T47D (cell line): ENCODE measurements at regions not wholly inside any gene's neighbourhood (a gene's known extent, or its start where the extent isn't known, plus 50 kb on each side); places are given as distances from the start of the nearest gene placed in this dataset.
A peak's percentile ranks its signal among the peaks of the same experiment; 100 is the strongest.
"Not testable (repeated sequence)": the region's sequence is repeated elsewhere in the genome, so short reads cannot be mapped to it uniquely, and the experiment has no call there.

ENCODE experiments used
- DNase-seq, 2 experiments: peaks; one replicate each; pipeline versions ENCODE4 v3.0.0 to v3.0.0-alpha.2; 2011 to 2012; ENCODE audit warnings: low read depth in 1 of 2, low spot score in 1 of 2
- JUND ChIP-seq: IDR thresholded peaks from 2 replicates; pipeline ENCODE4 v1.6.1; 2012; ENCODE audit warnings: low read depth
- in situ Hi-C: cut with HindIII; loops from 2 replicates; pipeline ENCODE4 v1.10.0; 2016; ENCODE audit warnings: low sequenced_read_pairs, low pct_unique_long_range_greater_than_20kb

- in situ Hi-C loops: no loop called here
- TF ChIP-seq JUND: no peak
- DNase-seq: no peak
These were observed 155.9 kb upstream of the RBM19 start for GRCh38 chr12:114122016-114122415.

GRCh38 chr12:114119316-114119715 lies 153.2 kb upstream of the RBM19 start:
- in situ Hi-C loops: no loop called here
- TF ChIP-seq JUND: no peak
- DNase-seq: no peak

- in situ Hi-C loops: no loop called here
- TF ChIP-seq JUND: no peak
- DNase-seq: no peak
These were observed 130.3 kb upstream of the RBM19 start for GRCh38 chr12:114096461-114096860.

- TF ChIP-seq JUND: no peak
- in situ Hi-C loops: no loop called here
- DNase-seq: no peak
These were observed 127.4 kb upstream of the RBM19 start for GRCh38 chr12:114093520-114093919.

GRCh38 chr12:114092981-114093380 lies 126.9 kb upstream of the RBM19 start:
- TF ChIP-seq JUND: no peak
- in situ Hi-C loops: no loop called here
- no peak for DNase-seq

- no peak for DNase-seq
- no peak for TF ChIP-seq JUND
- in situ Hi-C loops: no loop called here
These were observed 124.1 kb upstream of the RBM19 start for GRCh38 chr12:114090211-114090610.

GRCh38 chr12:114073076-114073475 lies 107.0 kb upstream of the RBM19 start:
- DNase-seq: no peak
- in situ Hi-C loops: no loop called here
- no peak for TF ChIP-seq JUND

GRCh38 chr12:114069507-114069906 lies 103.4 kb upstream of the RBM19 start:
- in situ Hi-C loops: no loop called here
- peak in 1 of 2 experiments; percentile 62 for DNase-seq
- TF ChIP-seq JUND: no peak

GRCh38 chr12:114064497-114064896 lies 98.4 kb upstream of the RBM19 start:
- in situ Hi-C loops: no loop called here
- TF ChIP-seq JUND: no peak
- DNase-seq: no peak

GRCh38 chr12:114064034-114064433 lies 97.9 kb upstream of the RBM19 start:
- in situ Hi-C loops, DNase-seq: not testable (repeated sequence)

- no peak for TF ChIP-seq JUND
- DNase-seq: no peak
- in situ Hi-C loops: no loop called here
These were observed 97.3 kb upstream of the RBM19 start for GRCh38 chr12:114063435-114063834.

- in situ Hi-C loops, DNase-seq: not testable (repeated sequence)
These were observed 90.2 kb upstream of the RBM19 start for GRCh38 chr12:114056351-114056750.

GRCh38 chr12:114054982-114055381 lies 88.9 kb upstream of the RBM19 start:
- in situ Hi-C loops: no loop called here
- no peak for DNase-seq
- TF ChIP-seq JUND: no peak

GRCh38 chr12:114046236-114046998 lies 80.3 kb upstream of the RBM19 start:
- DNase-seq: no peak
- no peak for TF ChIP-seq JUND
- in situ Hi-C loops: no loop called here
